HepG2 (cell line): ENCODE measurements at regions not wholly inside any gene's neighbourhood (a gene's known extent, or its start where the extent isn't known, plus 50 kb on each side); places are given as distances from the start of the nearest gene placed in this dataset.

Experiments used
- ATAC-seq: fragments of 200-7000 bp; cut with Tn5 transposase; 3 replicates; pipeline ENCODE4 v1.9.1; 2020; ENCODE audit warnings: mild to moderate bottlenecking, moderate library complexity
- BruUV-seq: library from RNA; stranded (reverse); fragments of 400-500 nt; replicated peaks from 2 replicates; lab custom pipeline; 2021; lab: Mats Ljungman, UMichigan
- CTCF ChIA-PET: fragments of 300-600 bp; formaldehyde crosslinking; extraction: SDS; loops from one replicate; lab custom pipeline; 2021; ENCODE audit warnings: low total read pairs, inconsistent platforms, low intra/inter-chr PET ratio; lab: Yijun Ruan, JAX
- POLR2A ChIA-PET: fragments of 350-600 bp; sonication (Branson Sonifier 250); formaldehyde crosslinking; loops from one replicate; lab custom pipeline; 2020; ENCODE audit warnings: antibody characterized with exemption, inconsistent platforms; lab: Yijun Ruan, JAX
- DNase-seq: peaks from one replicate; pipeline ENCODE4 v3.0.0-alpha.2; 2015; ENCODE audit warnings: low spot score
- FAIRE-seq: peaks from 3 replicates; lab custom pipeline; 2011; peaks lifted over from hg19 to GRCh38; lab: Jason Lieb, UNC
- H2AFZ ChIP-seq: one replicate; pipeline ENCODE4 v1.6.1; 2011; ENCODE audit warnings: low read length, inconsistent platforms
- H3K27ac ChIP-seq: fragments of 300-600 bp; 3 replicates; pipeline ENCODE4 v1.8.0; 2011; ENCODE audit warnings: mixed run types, mild to moderate bottlenecking, mixed read lengths, low read length, inconsistent platforms; ENCODE audit not compliant: insufficient read depth; ENCODE audit errors: extremely low read length
- H3K27me3 ChIP-seq, 2 experiments: fragments of 200-600 bp in 1 of 2; 2 replicates in 1 of 2; 3 replicates in 1 of 2; pipeline versions ENCODE4 v1.6.0 to v1.8.0; 2011; ENCODE audit warnings: low read length in 2 of 2, mild to moderate bottlenecking in 2 of 2, moderate library complexity in 2 of 2, inconsistent platforms in 1 of 2; ENCODE audit not compliant: insufficient read depth in 2 of 2, control insufficient read depth in 1 of 2
- H3K36me3 ChIP-seq, 2 experiments: fragments of 200-600 bp in 1 of 2; replicated peaks in 1 of 2; 2 replicates in 1 of 2; 3 replicates in 1 of 2; pipeline versions ENCODE4 v1.5.1 to v1.8.0; 2011; ENCODE audit warnings: low read length in 2 of 2, inconsistent platforms in 1 of 2; ENCODE audit not compliant: insufficient read depth in 2 of 2, control insufficient read depth in 1 of 2
- H3K4me1 ChIP-seq: 2 replicates; pipeline ENCODE4 v1.5.1; 2012; ENCODE audit warnings: low read length, inconsistent platforms; ENCODE audit not compliant: insufficient read depth
- H3K4me2 ChIP-seq: 2 replicates; pipeline ENCODE4 v1.6.0; 2011; ENCODE audit warnings: low read depth, low read length, inconsistent platforms
- H3K4me3 ChIP-seq, 3 experiments: fragments of 200-600 bp in 1 of 3; sonication (generic), shearing (Covaris generic) in 1 of 3; replicated peaks in 1 of 3; 2 replicates each; pipeline ENCODE4 v1.5.1; 2011 to 2016; ENCODE audit warnings: low read length in 3 of 3, inconsistent platforms in 2 of 3, low read depth in 2 of 3, mild to moderate bottlenecking in 2 of 3, control low read depth in 1 of 3, mixed read lengths in 1 of 3; ENCODE audit not compliant: insufficient read depth in 1 of 3
- H3K79me2 ChIP-seq: one replicate; pipeline ENCODE4 v1.6.1; 2011; ENCODE audit warnings: low read length, inconsistent platforms; ENCODE audit not compliant: insufficient read depth
- H3K9ac ChIP-seq: 2 replicates; pipeline ENCODE4 v1.6.0; 2011; ENCODE audit warnings: mild to moderate bottlenecking, low read depth, low read length, inconsistent platforms; ENCODE audit not compliant: insufficient read depth
- H3K9me3 ChIP-seq: 2 replicates; pipeline ENCODE4 v1.5.1; 2012; ENCODE audit warnings: mild to moderate bottlenecking, low read length
- H4K20me1 ChIP-seq: 2 replicates; pipeline ENCODE4 v1.6.0; 2011; ENCODE audit warnings: inconsistent platforms, mild to moderate bottlenecking, low read length, moderate library complexity; ENCODE audit not compliant: insufficient read depth
- HOXA3 ChIP-seq: sonication (generic); formaldehyde crosslinking; IDR thresholded peaks from 2 replicates; pipeline ENCODE4 v1.5.0; 2020; ENCODE audit warnings: missing genetic modification reagents
- MAFK ChIP-seq, 2 experiments: IDR thresholded peaks in 1 of 2; conservative IDR thresholded peaks in 1 of 2; 2 replicates each; pipeline ENCODE4 v1.6.1; 2011; ENCODE audit warnings: improper control_type of control experiment in 2 of 2, low read length in 2 of 2
- MAZ ChIP-seq, 2 experiments: sonication (generic) in 1 of 2; formaldehyde crosslinking in 1 of 2; IDR thresholded peaks; 2 replicates each; pipeline versions ENCODE4 v1.5.0 to v1.6.1; 2012 to 2020; ENCODE audit warnings: low read depth in 2 of 2, mild to moderate bottlenecking in 2 of 2, borderline replicate concordance in 1 of 2, improper control_type of control experiment in 1 of 2, low read length in 1 of 2, missing genetic modification reagents in 1 of 2, moderate library complexity in 1 of 2
- NFATC3 ChIP-seq: sonication (generic); formaldehyde crosslinking; IDR thresholded peaks from 2 replicates; pipeline ENCODE4 v1.5.1; 2020; ENCODE audit warnings: mild to moderate bottlenecking, missing genetic modification reagents
- PBX2 ChIP-seq: IDR thresholded peaks from 2 replicates; pipeline ENCODE4 v1.6.1; 2016; ENCODE audit warnings: control low read depth
- RELA ChIP-seq: sonication (generic); formaldehyde crosslinking; IDR thresholded peaks from 2 replicates; pipeline ENCODE4 v1.4.0; 2020; ENCODE audit warnings: missing genetic modification reagents
- SIN3B ChIP-seq: fragments of 150-350 bp; IDR thresholded peaks from 2 replicates; pipeline ENCODE4 v1.6.1; 2014; ENCODE audit warnings: low read length
- UBTF ChIP-seq: sonication (generic); formaldehyde crosslinking; IDR thresholded peaks from 2 replicates; pipeline ENCODE4 v1.4.0; 2020; ENCODE audit warnings: mild to moderate bottlenecking, missing genetic modification reagents
- XRCC5 ChIP-seq: fragments of 200-400 bp; formaldehyde crosslinking; optimal IDR thresholded peaks from 2 replicates; pipeline ENCODE3; 2017; ENCODE audit warnings: mild to moderate bottlenecking, low read length
- ZFAT ChIP-seq: sonication (generic); formaldehyde crosslinking; conservative IDR thresholded peaks from 2 replicates; pipeline ENCODE4 v1.8.1; 2023; ENCODE audit warnings: missing genetic modification reagents, inconsistent platforms
- ZFP62 ChIP-seq: sonication (generic); formaldehyde crosslinking; IDR thresholded peaks from 2 replicates; pipeline ENCODE4 v1.4.0; 2020; ENCODE audit warnings: missing genetic modification reagents
- ZNF124 ChIP-seq: sonication (generic); formaldehyde crosslinking; IDR thresholded peaks from 2 replicates; pipeline ENCODE4 v1.4.0; 2020; ENCODE audit warnings: missing genetic modification reagents
- ZNF292 ChIP-seq: sonication (generic); formaldehyde crosslinking; IDR thresholded peaks from 2 replicates; pipeline ENCODE4 v1.8.1; 2022; ENCODE audit warnings: mild to moderate bottlenecking, low read depth, missing genetic modification reagents, borderline replicate concordance
- ZNF7 ChIP-seq: IDR thresholded peaks from 2 replicates; pipeline ENCODE4 v1.6.1; 2016; ENCODE audit warnings: missing biosample characterization, missing genetic modification reagents
- ZNF770 ChIP-seq: sonication (generic); formaldehyde crosslinking; IDR thresholded peaks from 2 replicates; pipeline ENCODE4 v1.5.0; 2020; ENCODE audit warnings: mild to moderate bottlenecking, missing genetic modification reagents
- WGBS: methylation state at CpG from one replicate; pipeline ENCODE4 v1.1.6; 2017; ENCODE audit warnings: low lambda C conversion rate; 5-methylcytosine and 5-hydroxymethylcytosine counted together
- in situ Hi-C: cut with HindIII; loops from 2 replicates; pipeline ENCODE4 v1.10.0; 2017; ENCODE audit warnings: low pct_unique_long_range_greater_than_20kb; ENCODE audit not compliant: extremely low pct_ligation_motif_present
- intact Hi-C: fragments of 100-400 bp; cut with micrococcal nuclease; formaldehyde crosslinking; loops from one replicate; pipeline ENCODE4 v1.10.0; 2022; ENCODE audit not compliant: unreplicated experiment

- Histone ChIP-seq H3K4me2 (no peak overlapping the region), H3K9me3 (no peaks in the 10 kb centered on the region), H3K79me2 (no peaks in the 10 kb centered on the region), H3K36me3 (no peaks in the 10 kb centered on the region), H4K20me1 (no peaks in the 10 kb centered on the region), H3K27me3 (no peaks in the 10 kb centered on the region), H3K4me1 (no peaks in the 10 kb centered on the region), H2AFZ (no peak overlapping the region), H3K27ac (no peak overlapping the region), H3K4me3 (no peak overlapping the region), H3K9ac (no peak overlapping the region)
- in situ Hi-C loops, result no loop called here
- no peak for DNase-seq
- no TSS peak for BruUV-seq
- intact Hi-C loops, result no loop called here
- ATAC-seq, result no peak
- WGBS, result 17% methylated on average over 3 of the region's 3 CpGs
- ChIA-PET POLR2A (no interaction called here), CTCF (no interaction called here)
- FAIRE-seq, result no peak
- TF ChIP-seq ZNF292, result no peak
- no peak for TF ChIP-seq ZFP62 (CRISPR knock-in tag)
- TF ChIP-seq ZNF7, result no peak
- no peak for TF ChIP-seq SIN3B
- no peak for TF ChIP-seq ZNF770 (CRISPR knock-in tag)
- TF ChIP-seq RELA (CRISPR knock-in tag), result no peak
- TF ChIP-seq HOXA3 (CRISPR knock-in tag), result no peak
- TF ChIP-seq UBTF (CRISPR knock-in tag), result no peak
- TF ChIP-seq NFATC3, result no peak
- no peak for TF ChIP-seq XRCC5
- no peak for TF ChIP-seq PBX2 (CRISPR knock-in tag)
- TF ChIP-seq MAZ (IDR thresholded peaks at IDR 0.05; ENCODE audit: borderline replicate concordance, low read depth, low read length), result no peak
- no peak for TF ChIP-seq MAZ (CRISPR knock-in tag; IDR thresholded peaks at IDR 0.05; ENCODE audit: low read depth)
- no peak for TF ChIP-seq ZFAT (CRISPR knock-in tag)
- no peak for TF ChIP-seq MAFK (conservative IDR thresholded peaks at IDR 0.05 in 1 of 2, IDR thresholded peaks at IDR 0.05 in 1 of 2; ENCODE audit: low read length in 2 of 2)
- TF ChIP-seq ZNF124, result no peak
These were observed 481.4 kb downstream of the PLA2G4A start for GRCh38 chr1:187310038-187310631.
